ENCODE measurements at regions not wholly inside any gene's neighbourhood (a gene's known extent, or its start where the extent isn't known, plus 50 kb on each side); places are given as distances from the start of the nearest gene placed in this dataset.
A peak's percentile ranks its signal among the peaks of the same experiment; 100 is the strongest.

- H3K27ac ChIP-seq (ENCODE audit: low read depth in 1 of 2, low read length in 1 of 2): peak overlapping the region; percentile 8 to 11
- peak in 2 of 3 donors; percentile 42 to 49 for DNase-seq
- no peaks in the 10 kb centered on the region for H3K27me3 ChIP-seq (ENCODE audit: control insufficient read depth in 3 of 3, insufficient read depth in 3 of 3, low read length in 2 of 3)
- no peaks in the 10 kb centered on the region for H3K36me3 ChIP-seq (ENCODE audit: control insufficient read depth in 4 of 4, insufficient read depth in 4 of 4, low read length in 4 of 4)
- no peak overlapping the region for H3K4me3 ChIP-seq
- no peaks in the 10 kb centered on the region for H3K9me3 ChIP-seq (ENCODE audit: control insufficient read depth in 4 of 4, insufficient read depth in 3 of 4, low read length in 3 of 4)
- peaks cover 0 to 42% (median 29%) of the 10 kb centered on the region in 5 donors for H3K4me1 ChIP-seq (ENCODE audit: control insufficient read depth in 5 of 5, insufficient read depth in 5 of 5, low read length in 5 of 5)
- TF ChIP-seq, protein P1, sequence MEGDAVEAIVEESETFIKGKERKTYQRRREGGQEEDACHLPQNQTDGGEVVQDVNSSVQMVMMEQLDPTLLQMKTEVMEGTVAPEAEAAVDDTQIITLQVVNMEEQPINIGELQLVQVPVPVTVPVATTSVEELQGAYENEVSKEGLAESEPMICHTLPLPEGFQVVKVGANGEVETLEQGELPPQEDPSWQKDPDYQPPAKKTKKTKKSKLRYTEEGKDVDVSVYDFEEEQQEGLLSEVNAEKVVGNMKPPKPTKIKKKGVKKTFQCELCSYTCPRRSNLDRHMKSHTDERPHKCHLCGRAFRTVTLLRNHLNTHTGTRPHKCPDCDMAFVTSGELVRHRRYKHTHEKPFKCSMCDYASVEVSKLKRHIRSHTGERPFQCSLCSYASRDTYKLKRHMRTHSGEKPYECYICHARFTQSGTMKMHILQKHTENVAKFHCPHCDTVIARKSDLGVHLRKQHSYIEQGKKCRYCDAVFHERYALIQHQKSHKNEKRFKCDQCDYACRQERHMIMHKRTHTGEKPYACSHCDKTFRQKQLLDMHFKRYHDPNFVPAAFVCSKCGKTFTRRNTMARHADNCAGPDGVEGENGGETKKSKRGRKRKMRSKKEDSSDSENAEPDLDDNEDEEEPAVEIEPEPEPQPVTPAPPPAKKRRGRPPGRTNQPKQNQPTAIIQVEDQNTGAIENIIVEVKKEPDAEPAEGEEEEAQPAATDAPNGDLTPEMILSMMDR (IDR thresholded peaks at IDR 0.05; ENCODE audit: control extremely low read depth, extremely low read depth): no peak
- no peak for ATAC-seq (ENCODE audit: insufficient read depth, low FRiP score)
- 41 to 71% methylated on average over 18 of the region's 18 CpGs for WGBS, 2 donors
- H3K9ac ChIP-seq (ENCODE audit: insufficient read depth in 1 of 2, low read length in 2 of 2): peak overlapping the region in 1 of 2 donors; percentile 67
Observed at GRCh38 chr16:73172973-73173709, 125.2 kb upstream of the ZFHX3 start.

DNA sequence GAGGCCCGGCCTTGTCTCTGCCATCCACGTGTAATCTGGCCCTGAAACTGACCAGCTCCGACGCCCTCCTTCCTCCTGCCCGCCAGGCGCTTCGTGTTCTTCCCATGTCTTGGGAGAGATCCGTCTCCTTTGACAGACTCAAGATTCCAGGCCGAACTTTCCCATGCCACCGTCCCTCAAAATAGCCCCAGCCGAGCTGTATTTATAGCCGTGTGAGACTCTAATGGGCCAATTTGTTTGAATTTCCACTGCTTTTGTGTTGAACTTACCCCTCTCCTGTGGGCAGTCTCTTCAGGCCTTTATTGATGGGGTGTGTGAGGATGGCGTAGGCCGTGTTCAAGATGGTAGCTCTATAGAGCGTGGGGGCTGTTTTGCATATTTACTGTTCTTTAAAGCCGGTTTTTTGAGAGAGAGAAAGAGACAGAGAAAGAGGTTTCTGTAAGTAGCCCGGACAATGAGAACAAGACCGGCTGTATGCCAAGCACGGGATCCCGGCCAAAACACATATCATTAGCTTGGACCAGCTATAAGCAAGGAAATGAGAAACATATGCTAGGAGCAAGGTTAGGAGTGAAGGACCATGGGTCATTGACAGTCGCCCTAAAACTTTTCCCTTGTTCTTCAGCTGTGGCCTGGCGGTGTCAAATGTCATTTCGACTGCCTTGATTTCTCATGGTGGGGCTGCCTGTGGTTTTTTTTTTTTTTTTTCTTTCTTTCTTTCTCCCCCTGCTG is 124.5 kb upstream of the ZFHX3 start:
- ATAC-seq (ENCODE audit: insufficient read depth, low FRiP score): peak; percentile 42
- Histone ChIP-seq H3K4me3 (no peak overlapping the region), H3K27ac (ENCODE audit: low read depth in 1 of 2, low read length in 1 of 2) (peak overlapping the region in 1 of 2 donors; percentile 66), H3K9ac (ENCODE audit: insufficient read depth in 1 of 2, low read length in 2 of 2) (peak overlapping the region in 1 of 2 donors; percentile 59), H3K36me3 (ENCODE audit: control insufficient read depth in 4 of 4, insufficient read depth in 4 of 4, low read length in 4 of 4) (no peaks in the 10 kb centered on the region), H3K4me1 (ENCODE audit: control insufficient read depth in 5 of 5, insufficient read depth in 5 of 5, low read length in 5 of 5) (peaks cover 0 to 48% (median 29%) of the 10 kb centered on the region in 5 donors), H3K27me3 (ENCODE audit: control insufficient read depth in 3 of 3, insufficient read depth in 3 of 3, low read length in 2 of 3) (no peaks in the 10 kb centered on the region), H3K9me3 (ENCODE audit: control insufficient read depth in 4 of 4, insufficient read depth in 3 of 4, low read length in 3 of 4) (no peaks in the 10 kb centered on the region)
- 48 to 63% methylated on average over 23 of the region's 23 CpGs for WGBS, 2 donors
- DNase-seq: peak; percentile 96 to 99 (median 99)
- TF ChIP-seq, protein P1 (IDR thresholded peaks at IDR 0.05; ENCODE audit: control extremely low read depth, extremely low read depth): no peak

GRCh38 chr16:73171901-73172240 is 123.9 kb upstream of the ZFHX3 start:
- Histone ChIP-seq H3K9ac (ENCODE audit: insufficient read depth in 1 of 2, low read length in 2 of 2) (no peak overlapping the region), H3K27ac (ENCODE audit: low read depth in 1 of 2, low read length in 1 of 2) (peak overlapping the region in 1 of 2 donors; percentile 66), H3K4me3 (no peak overlapping the region), H3K36me3 (ENCODE audit: control insufficient read depth in 4 of 4, insufficient read depth in 4 of 4, low read length in 4 of 4) (no peaks in the 10 kb centered on the region), H3K9me3 (ENCODE audit: control insufficient read depth in 4 of 4, insufficient read depth in 3 of 4, low read length in 3 of 4) (no peaks in the 10 kb centered on the region), H3K4me1 (ENCODE audit: control insufficient read depth in 5 of 5, insufficient read depth in 5 of 5, low read length in 5 of 5) (peaks cover 0 to 53% (median 29%) of the 10 kb centered on the region in 5 donors), H3K27me3 (ENCODE audit: control insufficient read depth in 3 of 3, insufficient read depth in 3 of 3, low read length in 2 of 3) (no peaks in the 10 kb centered on the region)
- ATAC-seq (ENCODE audit: insufficient read depth, low FRiP score): no peak
- TF ChIP-seq, protein P1 (IDR thresholded peaks at IDR 0.05; ENCODE audit: control extremely low read depth, extremely low read depth): no peak
- WGBS, 2 donors: 82 to 84% methylated on average over 9 of the region's 9 CpGs
- no peak for DNase-seq

Measured in lung (tissue), 11 donors.